ENCODE measurements at regions not wholly inside any gene's neighbourhood (a gene's known extent, or its start where the extent isn't known, plus 50 kb on each side); places are given as distances from the start of the nearest gene placed in this dataset.

DNA sequence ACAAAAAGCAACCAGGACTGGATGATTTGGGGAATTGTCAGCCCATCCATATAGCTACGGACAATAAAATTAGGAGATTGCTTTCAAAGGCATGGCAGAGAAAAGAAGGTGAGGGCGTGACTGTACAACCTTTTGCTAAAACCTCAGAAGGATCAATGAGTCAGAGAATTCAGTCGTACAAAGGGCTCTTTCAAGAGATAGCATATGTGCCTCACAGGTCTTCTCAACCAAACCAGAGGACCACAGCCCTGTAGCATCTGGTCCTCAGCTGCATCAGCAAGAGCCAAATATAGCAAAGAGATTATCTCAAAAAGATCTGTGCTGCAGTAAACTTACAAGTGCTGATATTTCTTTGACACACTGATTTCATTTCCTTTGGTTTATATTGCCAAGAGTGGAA is 149.9 kb upstream of the RAB6C start:
- TF ChIP-seq CTCF (IDR thresholded peaks at IDR 0.05) (no peak), POLR2A (IDR thresholded peaks at IDR 0.05) (no peak)

Measured in lower leg skin (tissue), 3 donors.